ENCODE measurements at regions not wholly inside any gene's neighbourhood (a gene's known extent, or its start where the extent isn't known, plus 50 kb on each side); places are given as distances from the start of the nearest gene placed in this dataset.
"Not testable (repeated sequence)": the region's sequence is repeated elsewhere in the genome, so short reads cannot be mapped to it uniquely, and the experiment has no call there.

GRCh38 chr16:33987348-33987963, 528.0 kb downstream of the TP53TG3F start:
- H3K4me3 ChIP-seq (ENCODE audit: low read depth, low read length); DNase-seq (ENCODE audit: low read depth): not testable (repeated sequence)

DNA sequence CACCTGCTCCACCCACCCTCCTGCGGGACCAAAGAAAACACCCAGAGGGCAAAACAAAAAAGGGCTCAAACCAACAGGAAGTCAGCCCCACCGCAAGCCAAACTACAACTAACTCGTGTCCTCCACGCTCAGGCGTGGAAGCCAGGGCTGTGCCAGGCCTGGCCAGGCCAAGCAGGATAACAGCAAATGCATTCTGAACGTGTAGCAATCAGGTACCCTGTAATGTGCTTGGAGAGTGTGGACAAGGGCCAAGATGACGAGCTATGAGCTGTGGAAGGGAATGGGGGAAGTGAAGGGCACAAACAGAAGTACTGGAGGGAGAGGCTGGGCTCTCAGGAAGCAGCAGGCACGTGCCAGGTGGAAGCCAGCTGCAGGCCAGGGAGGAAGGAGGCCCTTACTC, 528.6 kb downstream of the TP53TG3F start:
- DNase-seq (ENCODE audit: low read depth); H3K4me3 ChIP-seq (ENCODE audit: low read depth, low read length): not testable (repeated sequence)

GRCh38 chr16:33990488-33990887, 531.1 kb downstream of the TP53TG3F start:
- H3K4me3 ChIP-seq (ENCODE audit: low read depth, low read length); DNase-seq (ENCODE audit: low read depth): not testable (repeated sequence)

GRCh38 chr16:33992513-33993177, 533.2 kb downstream of the TP53TG3F start:
- not testable (repeated sequence) for H3K4me3 ChIP-seq (ENCODE audit: low read depth, low read length); DNase-seq (ENCODE audit: low read depth)

- not testable (repeated sequence) for H3K4me3 ChIP-seq (ENCODE audit: low read depth, low read length); DNase-seq (ENCODE audit: low read depth)
These were observed 534.8 kb downstream of the TP53TG3F start for GRCh38 chr16:33994207-33994606.

GRCh38 chr16:33995821-33996372, 536.5 kb downstream of the TP53TG3F start:
- not testable (repeated sequence) for DNase-seq (ENCODE audit: low read depth); H3K4me3 ChIP-seq (ENCODE audit: low read depth, low read length)

- H3K4me3 ChIP-seq (ENCODE audit: low read depth, low read length); DNase-seq (ENCODE audit: low read depth): not testable (repeated sequence)
These were observed 541.8 kb downstream of the TP53TG3F start for GRCh38 chr16:34001184-34001583.

- not testable (repeated sequence) for DNase-seq (ENCODE audit: low read depth); H3K4me3 ChIP-seq (ENCODE audit: low read depth, low read length)
These were observed 542.5 kb downstream of the TP53TG3F start for GRCh38 chr16:34001961-34002360.

DNA sequence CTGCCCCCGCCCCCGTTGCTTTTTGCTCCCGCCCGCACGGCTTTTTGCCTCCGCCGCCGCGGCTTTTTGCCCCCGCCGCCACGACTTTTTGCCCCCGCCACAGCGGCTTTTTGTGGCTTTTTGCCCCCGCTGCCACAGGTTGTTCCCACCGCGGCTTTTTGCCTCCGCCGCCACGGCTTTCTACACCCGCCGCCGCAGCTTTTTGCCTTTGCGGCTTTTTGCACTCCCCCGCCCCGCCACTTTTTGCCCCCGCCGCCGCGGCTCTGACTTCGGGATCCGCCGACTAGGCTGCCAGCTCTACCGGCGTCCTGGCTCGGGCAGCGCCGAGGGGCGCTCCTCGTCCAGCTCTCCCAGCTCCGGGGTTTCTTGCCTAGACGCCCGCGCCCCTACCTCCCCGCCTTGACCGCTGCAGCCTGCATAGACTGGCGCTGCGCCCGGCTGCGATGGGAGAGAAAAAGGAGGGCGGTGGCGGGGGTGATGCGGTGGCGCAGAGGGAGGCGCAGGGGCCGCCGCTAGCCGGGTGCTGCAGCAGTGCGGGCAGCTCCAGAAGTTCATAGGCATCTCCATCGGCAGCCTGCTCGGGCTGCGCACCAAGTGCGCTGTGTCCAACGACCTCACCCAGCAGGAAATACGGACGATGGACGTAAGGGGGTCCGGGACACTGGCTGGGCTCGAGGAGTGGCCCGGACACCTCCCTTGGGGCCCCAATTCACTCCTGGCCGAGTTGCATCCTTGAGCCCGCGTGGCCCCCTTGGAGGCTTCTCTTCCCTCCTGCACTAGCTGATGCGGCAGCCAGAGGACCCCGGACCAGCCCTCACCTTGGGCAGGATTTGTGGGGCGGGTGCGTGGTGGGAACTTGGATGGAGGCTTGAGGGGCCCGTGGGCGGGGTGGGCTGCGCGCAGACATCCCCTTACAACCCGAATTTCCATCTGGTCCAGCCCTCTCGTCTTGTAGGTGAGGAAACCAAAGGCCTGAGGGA, 555.7 kb downstream of the TP53TG3F start:
- not testable (repeated sequence) for DNase-seq (ENCODE audit: low read depth); H3K4me3 ChIP-seq (ENCODE audit: low read depth, low read length)

- H3K4me3 ChIP-seq (ENCODE audit: low read depth, low read length); DNase-seq (ENCODE audit: low read depth): not testable (repeated sequence)
These were observed 558.9 kb downstream of the TP53TG3F start for GRCh38 chr16:34018277-34018676.

DNA sequence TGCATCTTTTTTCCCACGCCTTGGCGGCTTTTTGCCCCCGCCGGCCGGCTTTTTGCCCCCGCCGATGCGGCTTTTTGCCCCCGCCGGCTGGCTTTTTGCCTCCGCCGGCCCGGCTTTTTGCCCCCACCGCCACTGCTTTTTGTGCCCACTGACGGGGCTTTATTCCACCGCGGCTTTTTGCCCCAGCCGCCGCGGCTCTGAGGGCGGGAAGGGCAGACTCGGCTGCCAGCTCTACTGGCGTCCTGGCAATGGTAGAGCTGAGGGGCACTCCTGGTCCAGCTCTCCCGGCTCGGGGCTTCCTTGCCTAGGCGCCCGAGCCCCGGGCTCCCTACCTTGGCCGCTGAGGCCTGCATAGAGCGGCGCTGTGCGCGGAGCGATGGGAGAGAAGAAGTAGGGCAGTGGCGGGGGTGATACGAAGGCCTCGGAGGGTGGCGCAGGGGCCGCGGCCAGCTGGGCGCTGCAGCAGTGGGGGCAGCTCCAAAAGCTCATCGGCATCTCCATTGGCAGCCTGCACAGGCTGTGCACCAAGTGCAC, 591.4 kb downstream of the TP53TG3F start:
- no peak overlapping the region for H3K4me3 ChIP-seq (ENCODE audit: low read depth, low read length)
- no peak for DNase-seq (ENCODE audit: low read depth)
- TF ChIP-seq CTCF (IDR thresholded peaks at IDR 0.05; ENCODE audit: low read depth, low read length, missing control alignments), result no peak

GRCh38 chr16:34054137-34054536, 594.7 kb downstream of the TP53TG3F start:
- no peak for TF ChIP-seq CTCF (IDR thresholded peaks at IDR 0.05; ENCODE audit: low read depth, low read length, missing control alignments)
- no peak for DNase-seq (ENCODE audit: low read depth)
- no peak overlapping the region for H3K4me3 ChIP-seq (ENCODE audit: low read depth, low read length)
